Tibial nerve (tissue), 4 donors: ENCODE measurements at regions not wholly inside any gene's neighbourhood (a gene's known extent, or its start where the extent isn't known, plus 50 kb on each side); places are given as distances from the start of the nearest gene placed in this dataset.

Experiments used
- DNase-seq, 2 donors: peaks; one replicate each; pipeline ENCODE4 v3.0.0-alpha.2; 2019; ENCODE audit warnings: low spot score in 2 of 2
- H3K27ac ChIP-seq, 4 donors: fragments of 200-600 bp; sonication (generic) in 3 of 4; one replicate each; pipeline ENCODE4 v1.5.1; 2017 to 2019; ENCODE audit warnings: mild to moderate bottlenecking in 1 of 4
- H3K27me3 ChIP-seq, 2 donors: fragments of 200-600 bp; sonication (generic) in 1 of 2; one replicate each; pipeline versions ENCODE4 v1.5.1 to v1.6.0; 2017 to 2019
- H3K36me3 ChIP-seq, 3 donors: fragments of 200-600 bp; sonication (generic); one replicate each; pipeline ENCODE4 v1.5.1; 2018 to 2019
- H3K4me1 ChIP-seq, 4 donors: fragments of 200-600 bp; sonication (generic) in 3 of 4; one replicate each; pipeline ENCODE4 v1.5.1; 2017 to 2019
- H3K4me3 ChIP-seq, 4 donors: fragments of 200-600 bp; sonication (generic) in 3 of 4; one replicate each; pipeline ENCODE4 v1.5.1; 2017 to 2019; ENCODE audit warnings: mild to moderate bottlenecking in 1 of 4, moderate library complexity in 1 of 4
- H3K9me3 ChIP-seq, 4 donors: fragments of 200-600 bp; sonication (generic) in 3 of 4; one replicate each; pipeline ENCODE4 v1.5.1; 2017 to 2019
- CTCF ChIP-seq, 5 experiments: fragments of 200-600 bp in 3 of 5; fragments of 450-650 bp in 2 of 5; sonication (generic) in 3 of 5; IDR thresholded peaks; one replicate each; pipeline ENCODE4 v1.5.1; 2016 to 2019; ENCODE audit warnings: antibody characterized with exemption in 5 of 5, mild to moderate bottlenecking in 3 of 5, moderate library complexity in 2 of 5
- EP300 ChIP-seq, 2 donors: sonication (generic); formaldehyde crosslinking; IDR thresholded peaks; one replicate each; pipeline ENCODE4 v1.6.1; 2017; ENCODE audit warnings: antibody characterized with exemption in 2 of 2, mild to moderate bottlenecking in 1 of 2
- POLR2A ChIP-seq, 2 donors: fragments of 450-650 bp; IDR thresholded peaks; one replicate each; pipeline ENCODE4 v1.6.1; 2017; ENCODE audit warnings: antibody characterized with exemption in 2 of 2, mild to moderate bottlenecking in 2 of 2, moderate library complexity in 2 of 2
- WGBS, 2 donors: methylation state at CpG; one replicate each; pipeline ENCODE4 v1.1.5; 2018; 5-methylcytosine and 5-hydroxymethylcytosine counted together

GRCh38 chr2:16247326-16248122, 307.2 kb downstream of the MYCN start:
- H3K27me3 ChIP-seq = peaks cover 0 to 6% of the 10 kb centered on the region in 2 donors
- H3K27ac ChIP-seq = no peak overlapping the region
- H3K4me3 ChIP-seq = no peak overlapping the region
- H3K9me3 ChIP-seq = no peaks in the 10 kb centered on the region
- peaks cover 0 to 8% (median 0%) of the 10 kb centered on the region in 4 donors for H3K4me1 ChIP-seq
- TF ChIP-seq CTCF (IDR thresholded peaks at IDR 0.05) = no peak
- no peak for TF ChIP-seq POLR2A (IDR thresholded peaks at IDR 0.05)
- no peak for TF ChIP-seq EP300 (IDR thresholded peaks at IDR 0.05)
- no peaks in the 10 kb centered on the region for H3K36me3 ChIP-seq
- WGBS, 2 donors = 62 to 80% methylated on average over 5 of the region's 5 CpGs
- DNase-seq = no peak

- no peak for DNase-seq
- 94 to 97% methylated on average over 7 of the region's 7 CpGs for WGBS, 2 donors
- Histone ChIP-seq H3K36me3 (no peaks in the 10 kb centered on the region), H3K27me3 (peaks cover 0 to 6% of the 10 kb centered on the region in 2 donors), H3K4me3 (no peak overlapping the region), H3K9me3 (no peaks in the 10 kb centered on the region), H3K4me1 (peaks cover 0 to 8% (median 0%) of the 10 kb centered on the region in 4 donors), H3K27ac (no peak overlapping the region)
- TF ChIP-seq EP300 (IDR thresholded peaks at IDR 0.05) (no peak), POLR2A (IDR thresholded peaks at IDR 0.05) (no peak), CTCF (IDR thresholded peaks at IDR 0.05) (no peak)
These were observed 306.6 kb downstream of the MYCN start for GRCh38 chr2:16246911-16247310.

GRCh38 chr2:16246281-16246850, 306.0 kb downstream of the MYCN start:
- Histone ChIP-seq H3K27me3 (peaks cover 0 to 6% of the 10 kb centered on the region in 2 donors), H3K4me3 (no peak overlapping the region), H3K9me3 (no peaks in the 10 kb centered on the region), H3K4me1 (peaks cover 0 to 8% (median 0%) of the 10 kb centered on the region in 4 donors), H3K36me3 (no peaks in the 10 kb centered on the region), H3K27ac (no peak overlapping the region)
- DNase-seq = no peak
- WGBS, 2 donors = 94 to 96% methylated on average over 2 of the region's 2 CpGs
- TF ChIP-seq EP300 (IDR thresholded peaks at IDR 0.05) (no peak), POLR2A (IDR thresholded peaks at IDR 0.05) (no peak), CTCF (IDR thresholded peaks at IDR 0.05) (no peak)

GRCh38 chr2:16245481-16246054, 305.2 kb downstream of the MYCN start:
- 72 to 75% methylated on average over 5 of the region's 5 CpGs for WGBS, 2 donors
- Histone ChIP-seq H3K9me3 (no peaks in the 10 kb centered on the region), H3K27ac (no peak overlapping the region), H3K36me3 (no peaks in the 10 kb centered on the region), H3K27me3 (peaks cover 0 to 6% of the 10 kb centered on the region in 2 donors), H3K4me3 (no peak overlapping the region), H3K4me1 (peaks cover 0 to 8% (median 0%) of the 10 kb centered on the region in 4 donors)
- TF ChIP-seq EP300 (IDR thresholded peaks at IDR 0.05) (no peak), POLR2A (IDR thresholded peaks at IDR 0.05) (no peak), CTCF (IDR thresholded peaks at IDR 0.05) (no peak)
- DNase-seq = no peak

GRCh38 chr2:16244966-16245320, 304.6 kb downstream of the MYCN start:
- Histone ChIP-seq H3K9me3 (no peaks in the 10 kb centered on the region), H3K27me3 (peaks cover 0 to 4% of the 10 kb centered on the region in 2 donors), H3K27ac (no peak overlapping the region), H3K4me1 (peaks cover 0 to 8% (median 0%) of the 10 kb centered on the region in 4 donors), H3K4me3 (no peak overlapping the region), H3K36me3 (no peaks in the 10 kb centered on the region)
- no peak for TF ChIP-seq CTCF (IDR thresholded peaks at IDR 0.05)
- no peak for TF ChIP-seq POLR2A (IDR thresholded peaks at IDR 0.05)
- no peak for TF ChIP-seq EP300 (IDR thresholded peaks at IDR 0.05)
- WGBS, 2 donors = 89 to 97% methylated on average over 5 of the region's 5 CpGs
- no peak for DNase-seq
